ENCODE measurements at regions not wholly inside any gene's neighbourhood (a gene's known extent, or its start where the extent isn't known, plus 50 kb on each side); places are given as distances from the start of the nearest gene placed in this dataset.

DNA sequence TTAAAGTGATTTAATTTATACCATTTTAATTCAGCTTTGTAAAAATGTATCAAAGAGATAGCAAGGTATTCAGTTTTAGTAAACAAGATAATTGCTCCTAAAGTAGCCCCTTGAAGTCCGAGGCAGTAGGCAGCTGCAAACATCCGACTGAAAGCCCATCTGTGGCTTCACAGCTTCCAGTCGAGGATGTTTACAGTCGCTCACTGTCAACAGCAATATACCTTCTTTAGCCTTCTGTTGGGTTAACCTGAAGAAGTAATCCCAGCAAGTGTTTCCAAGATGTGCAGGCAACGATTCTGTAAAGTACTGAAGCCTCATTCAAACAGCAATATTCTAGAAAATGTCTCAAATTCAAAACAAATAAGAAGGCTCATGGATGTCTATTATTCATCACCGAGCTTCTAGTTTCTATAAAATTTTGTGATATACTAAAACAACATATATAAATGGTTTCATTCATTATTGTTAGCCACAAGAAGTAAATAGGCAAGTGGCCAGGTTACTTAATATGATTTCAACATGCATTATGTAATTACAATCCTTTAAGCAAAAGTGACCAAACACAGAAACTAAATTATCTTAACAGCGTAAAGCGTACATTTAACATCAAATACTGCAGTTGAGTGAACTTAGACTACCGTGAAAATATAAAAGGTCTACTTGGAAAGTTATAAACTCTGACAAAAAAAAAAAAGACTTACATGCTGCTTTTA is 115.0 kb downstream of the OGFRL1 start:
- ChIA-PET CTCF (no interaction called here), POLR2A (no interaction called here), RAD21 (ENCODE audit: low non-redundant PET in 1 of 2, low total read pairs in 2 of 2, uncharacterized antibody in 2 of 2, unreplicated experiment in 2 of 2) (no interaction called here)
- Histone ChIP-seq H3K27ac (ENCODE audit: low read depth, low read length) (no peak overlapping the region), H4K20me1 (ENCODE audit: insufficient read depth) (no peaks in the 10 kb centered on the region; the same call in 1 of the 2 replicates), H3K36me3 (ENCODE audit: control insufficient read depth in 1 of 2, insufficient read depth in 2 of 2, low read length in 2 of 2) (no peaks in the 10 kb centered on the region), H3K9me3 (ENCODE audit: control insufficient read depth in 1 of 2, insufficient read depth in 1 of 2, low read depth in 1 of 2, low read length in 2 of 2) (no peaks in the 10 kb centered on the region), H3K4me1 (ENCODE audit: control insufficient read depth in 1 of 2, insufficient read depth in 2 of 2, low read length in 2 of 2) (peaks cover 0 to 28% of the 10 kb centered on the region in 2 experiments; a peak in 2 of 4 replicates), H3K27me3 (ENCODE audit: insufficient read depth, low read length) (peaks cover 9% of the 10 kb centered on the region; the same call in 1 of the 2 replicates), H2AFZ (ENCODE audit: low read depth, low read length, poor library complexity, severe bottlenecking) (no peak overlapping the region), H3K79me2 (ENCODE audit: insufficient read depth, low read length) (no peaks in the 10 kb centered on the region), H3K4me3 (replicated peaks in 1 of 2; ENCODE audit: low read depth in 1 of 2, low read length in 2 of 2) (peak overlapping the region in 1 of 2 experiments; percentile 5; a peak in 1 of 4 replicates), H3K4me2 (ENCODE audit: low read length) (peak overlapping the region; percentile 43), H3K9me2 (ENCODE audit: insufficient read depth) (no peaks in the 10 kb centered on the region), H3K9ac (ENCODE audit: low read length) (peak overlapping the region; percentile 9; the same call in 1 of the 2 replicates)
- BruUV-seq (replicated peaks): no TSS peak
- ATAC-seq (no peak), DNase-seq (ENCODE audit: low read depth, low spot score) (no peak)
- intact Hi-C loops (cut with micrococcal nuclease): no loop called here
- TF ChIP-seq RAD21 (IDR thresholded peaks at IDR 0.05; ENCODE audit: low read depth) (no peak), SIN3A (IDR thresholded peaks at IDR 0.05; ENCODE audit: low read depth) (no peak), TCF7L2 (IDR thresholded peaks at IDR 0.05; ENCODE audit: borderline replicate concordance, extremely low read depth, insufficient read depth, insufficient read length) (no peak), SRF (IDR thresholded peaks at IDR 0.05; ENCODE audit: low read depth) (no peak), SP1 (IDR thresholded peaks at IDR 0.05; ENCODE audit: low read depth) (no peak), ZFX (IDR thresholded peaks at IDR 0.05) (no peak)
- TF ChIP-seq, protein P1, sequence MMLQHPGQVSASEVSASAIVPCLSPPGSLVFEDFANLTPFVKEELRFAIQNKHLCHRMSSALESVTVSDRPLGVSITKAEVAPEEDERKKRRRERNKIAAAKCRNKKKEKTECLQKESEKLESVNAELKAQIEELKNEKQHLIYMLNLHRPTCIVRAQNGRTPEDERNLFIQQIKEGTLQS (IDR thresholded peaks at IDR 0.05): no peak
- TF ChIP-seq, protein P2, sequence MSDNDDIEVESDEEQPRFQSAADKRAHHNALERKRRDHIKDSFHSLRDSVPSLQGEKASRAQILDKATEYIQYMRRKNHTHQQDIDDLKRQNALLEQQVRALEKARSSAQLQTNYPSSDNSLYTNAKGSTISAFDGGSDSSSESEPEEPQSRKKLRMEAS (IDR thresholded peaks at IDR 0.05): no peak

All from HCT116 (cell line).